PC-3 (cell line): ENCODE measurements at regions not wholly inside any gene's neighbourhood (a gene's known extent, or its start where the extent isn't known, plus 50 kb on each side); places are given as distances from the start of the nearest gene placed in this dataset.
A peak's percentile ranks its signal among the peaks of the same experiment; 100 is the strongest.

Source experiments
- ATAC-seq: fragments of 200-7000 bp; cut with Tn5 transposase; 2 replicates; pipeline ENCODE4 v1.9.1; 2020; ENCODE audit warnings: mild to moderate bottlenecking, moderate library complexity
- BruUV-seq: library from RNA; stranded (reverse); fragments of 400-500 nt; replicated peaks from 2 replicates; lab custom pipeline; 2021; lab: Mats Ljungman, UMichigan
- CTCF ChIA-PET: fragments of 300-600 bp; sonication (Branson Sonifier 250); formaldehyde crosslinking; loops from one replicate; lab custom pipeline; 2022; ENCODE audit warnings: antibody characterized with exemption; lab: Charles Lee
- POLR2A ChIA-PET: fragments of 300-600 bp; sonication (Branson Sonifier 250); formaldehyde crosslinking; loops from one replicate; lab custom pipeline; 2022; ENCODE audit warnings: antibody characterized with exemption; ENCODE audit not compliant: unreplicated experiment; lab: Charles Lee
- DNase-seq: peaks from one replicate; pipeline ENCODE4 v3.0.0-alpha.2; 2015
- H2AFZ ChIP-seq: fragments of 300-600 bp; sonication (generic); 2 replicates; pipeline ENCODE4 v1.6.0; 2016; ENCODE audit warnings: antibody characterized with exemption, low read length
- H3F3A ChIP-seq: fragments of 300-600 bp; sonication (generic); one replicate; pipeline ENCODE4 v1.6.0; 2017; ENCODE audit warnings: antibody characterized with exemption, low read length, control low read depth, mild to moderate bottlenecking; ENCODE audit not compliant: unreplicated experiment
- H3K27ac ChIP-seq: fragments of 300-600 bp; sonication (generic); 2 replicates; pipeline ENCODE4 v1.5.1; 2016; ENCODE audit warnings: mild to moderate bottlenecking, low read length
- H3K27me3 ChIP-seq: fragments of 300-600 bp; sonication (generic); 2 replicates; pipeline ENCODE4 v1.6.1; 2016; ENCODE audit warnings: low read length, mixed read lengths
- H3K36me3 ChIP-seq: fragments of 300-600 bp; sonication (generic); 2 replicates; pipeline ENCODE4 v1.6.1; 2016; ENCODE audit warnings: low read depth, mixed run types, low read length, mixed read lengths
- H3K4me1 ChIP-seq: fragments of 300-600 bp; sonication (generic); 2 replicates; pipeline ENCODE4 v1.5.1; 2016; ENCODE audit warnings: low read length; ENCODE audit not compliant: insufficient read depth
- H3K4me2 ChIP-seq: fragments of 300-600 bp; sonication (generic); 2 replicates; pipeline ENCODE4 v1.6.0; 2016; ENCODE audit warnings: low read length
- H3K4me3 ChIP-seq: fragments of 300-600 bp; sonication (generic); 2 replicates; pipeline ENCODE4 v1.5.1; 2016; ENCODE audit warnings: mild to moderate bottlenecking, low read length, mixed read lengths
- H3K79me2 ChIP-seq: fragments of 300-600 bp; sonication (generic); 2 replicates; pipeline ENCODE4 v1.6.1; 2017; ENCODE audit warnings: low read length, mixed read lengths
- H3K9ac ChIP-seq: fragments of 300-600 bp; sonication (generic); 2 replicates; pipeline ENCODE4 v1.6.0; 2016; ENCODE audit warnings: mild to moderate bottlenecking, low read length
- H3K9me2 ChIP-seq: fragments of 300-600 bp; sonication (generic); replicated peaks from 2 replicates; pipeline ENCODE4 v1.6.1; 2016; ENCODE audit warnings: mixed run types, low read length, mixed read lengths
- H3K9me3 ChIP-seq: fragments of 300-600 bp; sonication (generic); 2 replicates; pipeline ENCODE4 v1.6.1; 2016; ENCODE audit warnings: low read length, mixed read lengths
- H4K20me1 ChIP-seq: fragments of 300-600 bp; sonication (generic); 2 replicates; pipeline ENCODE4 v1.6.1; 2016; ENCODE audit warnings: low read length, mixed read lengths
- EZH2 ChIP-seq: fragments of 300-600 bp; sonication (generic); IDR thresholded peaks from one replicate; pipeline ENCODE4 v1.6.1; 2017; ENCODE audit warnings: antibody characterized with exemption, mild to moderate bottlenecking, low read length; ENCODE audit not compliant: unreplicated experiment
- EZH2phosphoT487 ChIP-seq: fragments of 300-600 bp; sonication (generic); IDR thresholded peaks from 2 replicates; pipeline ENCODE4 v1.6.1; 2018; ENCODE audit warnings: mild to moderate bottlenecking, antibody characterized with exemption, low read length, borderline replicate concordance
- intact Hi-C: fragments of 100-400 bp; cut with micrococcal nuclease; formaldehyde crosslinking; loops from 2 replicates; pipeline ENCODE4 v1.9.0; 2023
- TF ChIP-seq, protein P1 (sequence below): fragments of 300-600 bp; sonication (generic); conservative IDR thresholded peaks from 2 replicates; pipeline ENCODE4 v1.5.1; 2017; ENCODE audit warnings: antibody characterized with exemption, low read depth, mild to moderate bottlenecking, low read length

- Histone ChIP-seq H4K20me1 (no peaks in the 10 kb centered on the region), H3F3A (no peaks in the 10 kb centered on the region), H3K36me3 (no peaks in the 10 kb centered on the region), H3K4me2 (no peak overlapping the region), H3K9ac (no peak overlapping the region), H2AFZ (no peak overlapping the region), H3K79me2 (no peaks in the 10 kb centered on the region), H3K27me3 (no peaks in the 10 kb centered on the region), H3K9me2 (no peaks in the 10 kb centered on the region), H3K4me3 (no peak overlapping the region), H3K9me3 (no peaks in the 10 kb centered on the region), H3K27ac (no peak overlapping the region), H3K4me1 (no peaks in the 10 kb centered on the region)
- ChIA-PET CTCF (no interaction called here), POLR2A (no interaction called here)
- BruUV-seq: no TSS peak
- ATAC-seq (no peak), DNase-seq (no peak)
- TF ChIP-seq EZH2: no peak
- TF ChIP-seq, protein P1, sequence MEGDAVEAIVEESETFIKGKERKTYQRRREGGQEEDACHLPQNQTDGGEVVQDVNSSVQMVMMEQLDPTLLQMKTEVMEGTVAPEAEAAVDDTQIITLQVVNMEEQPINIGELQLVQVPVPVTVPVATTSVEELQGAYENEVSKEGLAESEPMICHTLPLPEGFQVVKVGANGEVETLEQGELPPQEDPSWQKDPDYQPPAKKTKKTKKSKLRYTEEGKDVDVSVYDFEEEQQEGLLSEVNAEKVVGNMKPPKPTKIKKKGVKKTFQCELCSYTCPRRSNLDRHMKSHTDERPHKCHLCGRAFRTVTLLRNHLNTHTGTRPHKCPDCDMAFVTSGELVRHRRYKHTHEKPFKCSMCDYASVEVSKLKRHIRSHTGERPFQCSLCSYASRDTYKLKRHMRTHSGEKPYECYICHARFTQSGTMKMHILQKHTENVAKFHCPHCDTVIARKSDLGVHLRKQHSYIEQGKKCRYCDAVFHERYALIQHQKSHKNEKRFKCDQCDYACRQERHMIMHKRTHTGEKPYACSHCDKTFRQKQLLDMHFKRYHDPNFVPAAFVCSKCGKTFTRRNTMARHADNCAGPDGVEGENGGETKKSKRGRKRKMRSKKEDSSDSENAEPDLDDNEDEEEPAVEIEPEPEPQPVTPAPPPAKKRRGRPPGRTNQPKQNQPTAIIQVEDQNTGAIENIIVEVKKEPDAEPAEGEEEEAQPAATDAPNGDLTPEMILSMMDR: no peak
- no peak for TF ChIP-seq EZH2phosphoT487
- intact Hi-C loops: no loop called here
These were observed 398.3 kb downstream of the RFC3 start for GRCh38 chr13:34216256-34216655.

- no peak overlapping the region for H3K4me3 ChIP-seq
- H3K9ac ChIP-seq: no peak overlapping the region
- intact Hi-C loops: no loop called here
- TF ChIP-seq EZH2 (no peak), EZH2phosphoT487 (no peak)
- TF ChIP-seq, protein P1: no peak
- CTCF ChIA-PET: no interaction called here
- H3K9me3 ChIP-seq: no peaks in the 10 kb centered on the region
- H4K20me1 ChIP-seq: no peaks in the 10 kb centered on the region
- H2AFZ ChIP-seq: no peak overlapping the region
- no peaks in the 10 kb centered on the region for H3K36me3 ChIP-seq
- ATAC-seq (no peak), DNase-seq (no peak)
- no TSS peak for BruUV-seq
- H3F3A ChIP-seq: no peaks in the 10 kb centered on the region
- no peaks in the 10 kb centered on the region for H3K79me2 ChIP-seq
- POLR2A ChIA-PET: no interaction called here
- H3K27me3 ChIP-seq: no peaks in the 10 kb centered on the region
- no peak overlapping the region for H3K4me2 ChIP-seq
- no peaks in the 10 kb centered on the region for H3K4me1 ChIP-seq
- H3K9me2 ChIP-seq: no peaks in the 10 kb centered on the region
- H3K27ac ChIP-seq: no peak overlapping the region
These were observed 399.5 kb downstream of the RFC3 start for GRCh38 chr13:34217343-34218025.

DNA sequence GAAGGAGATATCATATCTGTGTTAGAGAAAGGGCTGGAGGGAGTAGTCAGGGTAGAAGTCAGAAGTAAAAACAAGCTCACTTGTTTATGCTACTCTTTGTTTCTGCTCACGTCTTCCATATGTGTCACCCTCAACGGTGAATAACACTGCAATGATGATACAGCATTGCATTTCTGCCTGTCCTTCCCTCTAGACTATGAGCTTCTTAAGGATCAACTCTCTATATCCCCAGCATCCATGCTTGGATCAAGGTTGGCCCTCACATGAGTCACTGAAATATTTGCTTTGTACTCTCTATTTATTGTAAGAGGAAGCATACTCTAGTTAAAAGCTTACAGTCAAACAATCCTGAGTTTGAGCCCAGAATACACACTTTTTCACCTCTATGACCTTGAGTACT, 406.0 kb downstream of the RFC3 start:
- no peaks in the 10 kb centered on the region for H3K79me2 ChIP-seq
- H4K20me1 ChIP-seq: no peaks in the 10 kb centered on the region
- intact Hi-C loops: no loop called here
- peaks cover 17% of the 10 kb centered on the region for H3K4me1 ChIP-seq
- H3K9me3 ChIP-seq: no peaks in the 10 kb centered on the region
- no peaks in the 10 kb centered on the region for H3K36me3 ChIP-seq
- H3K27me3 ChIP-seq: no peaks in the 10 kb centered on the region
- H3K9ac ChIP-seq: no peak overlapping the region
- H3K4me2 ChIP-seq: no peak overlapping the region
- peak; percentile 67 for DNase-seq
- no peaks in the 10 kb centered on the region for H3K9me2 ChIP-seq
- ChIA-PET CTCF (no interaction called here), POLR2A (interaction anchor here (0.7 kb wide), 1 partner anchor 133 kb away, joined by 4 read pairs; no protein-coding TSS in a partner anchor)
- ATAC-seq: peak; percentile 92
- no peak overlapping the region for H3K4me3 ChIP-seq
- H3K27ac ChIP-seq: peak overlapping the region; percentile 25
- BruUV-seq: no TSS peak
- H3F3A ChIP-seq: no peaks in the 10 kb centered on the region
- no peak overlapping the region for H2AFZ ChIP-seq
- no peak for TF ChIP-seq EZH2
